GM19372 (cell line): ENCODE measurements at regions not wholly inside any gene's neighbourhood (a gene's known extent, or its start where the extent isn't known, plus 50 kb on each side); places are given as distances from the start of the nearest gene placed in this dataset.

Experiments used
- ATAC-seq: cut with Tn5 transposase; IDR thresholded peaks from one replicate; pipeline ENCODE4 v1.9.1; 2021; ENCODE audit warnings: mild to moderate bottlenecking, low read depth, moderate library complexity; ENCODE audit not compliant: unreplicated experiment

DNA sequence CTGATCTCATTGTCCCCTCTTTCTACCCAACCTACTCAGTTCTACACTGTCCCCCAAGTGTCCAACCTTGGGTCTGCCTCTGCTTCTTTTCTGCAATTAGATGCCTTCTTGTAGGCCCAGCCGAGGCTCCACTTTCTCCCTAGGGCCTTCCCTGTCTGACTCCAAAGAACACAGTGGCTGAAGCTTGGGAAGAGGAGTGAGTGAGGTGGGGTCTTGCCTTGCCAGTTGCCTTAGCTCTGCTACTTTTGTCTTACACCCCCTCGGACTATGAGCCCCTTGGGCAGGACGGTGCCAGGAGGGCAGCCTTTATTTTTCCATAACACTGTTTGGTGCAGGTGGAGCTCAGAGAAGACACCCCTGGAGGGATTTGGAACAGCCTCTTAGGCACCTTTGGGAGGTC lies 345.1 kb downstream of the CYP26B1 start:
- no peak for ATAC-seq

DNA sequence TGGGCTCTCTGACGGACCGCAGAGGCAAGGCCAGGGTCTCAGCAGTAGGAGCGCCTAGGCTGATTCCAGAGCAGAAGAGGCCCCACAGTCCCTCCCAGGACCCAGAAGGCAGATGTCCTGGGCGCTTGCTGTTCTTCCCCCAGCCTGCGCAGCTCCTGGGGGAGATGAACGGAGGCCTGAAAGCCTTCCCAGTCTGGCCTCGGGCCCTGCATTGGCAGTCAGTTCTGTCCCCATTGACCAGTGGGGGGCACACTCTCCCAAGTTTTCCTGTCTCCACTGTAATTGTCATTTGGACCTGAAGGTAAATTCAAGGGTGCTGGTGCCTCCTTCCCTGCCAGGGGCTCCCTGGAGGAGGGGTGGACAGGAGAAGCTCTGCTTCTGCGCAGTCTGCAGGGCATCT lies 345.7 kb downstream of the CYP26B1 start:
- no peak for ATAC-seq

DNA sequence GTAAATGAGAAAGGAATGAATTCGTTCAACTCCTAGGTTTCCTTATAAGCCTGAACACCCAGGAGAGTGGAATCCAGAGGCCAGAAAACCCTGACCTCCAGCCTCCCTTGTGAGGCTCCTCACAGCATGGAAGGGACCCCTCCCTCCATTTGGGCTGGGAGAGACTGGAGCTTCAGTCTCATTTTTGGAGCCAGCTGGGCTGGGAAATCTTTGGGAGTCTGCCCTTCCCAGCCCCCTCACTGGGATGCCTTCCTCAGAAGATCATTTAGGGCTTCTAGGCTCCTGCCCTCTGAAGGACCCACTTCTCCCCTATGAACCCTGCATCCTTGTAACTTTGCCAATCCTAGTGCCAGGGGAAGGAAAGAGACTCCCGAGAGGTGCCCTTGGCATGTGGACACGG lies 346.1 kb downstream of the CYP26B1 start:
- ATAC-seq: no peak

DNA sequence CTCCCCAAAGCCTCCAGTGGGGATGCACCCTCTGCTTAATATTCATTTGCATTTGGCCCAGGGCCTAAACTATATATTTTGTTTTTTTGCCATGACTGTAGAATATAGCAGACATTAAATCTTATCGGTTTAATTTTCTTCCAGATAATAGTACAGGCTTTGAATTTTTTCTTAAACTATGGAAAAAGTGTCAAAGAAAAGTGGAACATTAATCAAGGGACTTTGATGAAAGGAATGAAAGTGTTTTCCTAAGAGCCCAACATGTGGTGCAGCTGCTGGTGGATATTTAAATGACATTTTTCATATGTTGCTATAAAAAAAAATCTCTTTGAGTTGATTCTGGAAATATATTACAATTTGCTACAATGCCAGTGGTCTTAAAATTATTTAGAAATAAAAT lies 346.8 kb downstream of the CYP26B1 start:
- ATAC-seq: no peak

DNA sequence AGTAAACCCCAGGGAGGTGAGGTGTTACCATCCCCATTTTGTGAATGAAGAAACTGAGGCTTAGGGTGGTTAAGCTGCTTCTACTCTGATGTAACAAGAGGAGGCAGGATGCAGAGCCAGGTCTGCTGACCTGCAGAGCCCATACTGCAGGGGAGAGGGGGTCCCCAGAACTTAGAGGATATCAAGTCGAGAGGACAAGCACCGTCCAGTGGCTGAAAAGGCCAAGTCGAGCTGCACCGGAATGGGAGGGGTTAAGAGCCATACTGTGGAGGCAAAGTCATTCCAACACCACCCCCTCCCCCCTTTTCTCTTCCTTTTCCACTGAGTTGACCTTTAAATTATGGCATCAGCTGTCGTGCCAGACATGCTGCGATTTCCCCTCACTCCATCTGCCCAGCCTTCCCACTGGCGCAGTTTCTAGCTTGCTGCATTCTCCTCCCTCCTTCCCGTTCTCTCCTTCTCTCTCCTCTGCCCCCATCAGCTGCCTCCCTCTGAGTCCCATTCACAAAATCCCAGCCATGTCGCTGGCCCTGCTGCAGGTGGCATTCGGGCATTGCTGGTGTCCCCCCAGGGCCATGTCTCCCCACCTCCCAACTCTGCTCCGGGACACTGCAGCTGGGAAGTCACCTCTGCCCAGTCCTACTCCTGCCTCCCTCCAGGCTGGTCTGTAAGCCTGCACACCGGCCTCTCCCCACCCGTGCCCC lies 346.9 kb downstream of the DYSF start:
- no peak for ATAC-seq

DNA sequence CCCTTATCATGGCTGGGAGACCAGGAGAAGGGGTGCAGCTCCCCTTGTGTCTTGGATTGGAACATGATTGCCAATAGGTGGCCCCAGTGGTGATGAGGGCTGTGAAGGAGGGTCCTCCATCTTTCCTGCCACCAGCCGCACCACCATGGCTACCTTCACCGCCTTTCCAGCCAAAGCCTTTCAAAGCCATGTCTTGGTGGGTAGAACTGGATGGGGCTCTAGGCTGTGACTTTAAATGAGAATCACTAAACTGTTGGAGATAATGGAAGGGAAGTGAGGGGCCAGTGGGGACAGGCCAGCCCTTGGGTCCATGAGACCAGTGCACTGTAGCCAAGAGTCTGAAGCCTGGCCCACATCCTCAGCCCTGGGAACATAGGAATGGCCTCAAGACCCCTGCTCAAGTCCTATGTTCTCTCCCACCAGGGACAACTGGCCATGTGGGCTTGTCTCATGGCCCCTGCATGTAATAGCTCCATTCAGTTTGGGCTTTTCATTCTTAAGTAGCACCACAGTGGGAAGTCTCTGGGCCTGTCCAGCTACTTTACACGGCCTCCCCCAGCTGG lies 345.7 kb downstream of the DYSF start:
- no peak for ATAC-seq

DNA sequence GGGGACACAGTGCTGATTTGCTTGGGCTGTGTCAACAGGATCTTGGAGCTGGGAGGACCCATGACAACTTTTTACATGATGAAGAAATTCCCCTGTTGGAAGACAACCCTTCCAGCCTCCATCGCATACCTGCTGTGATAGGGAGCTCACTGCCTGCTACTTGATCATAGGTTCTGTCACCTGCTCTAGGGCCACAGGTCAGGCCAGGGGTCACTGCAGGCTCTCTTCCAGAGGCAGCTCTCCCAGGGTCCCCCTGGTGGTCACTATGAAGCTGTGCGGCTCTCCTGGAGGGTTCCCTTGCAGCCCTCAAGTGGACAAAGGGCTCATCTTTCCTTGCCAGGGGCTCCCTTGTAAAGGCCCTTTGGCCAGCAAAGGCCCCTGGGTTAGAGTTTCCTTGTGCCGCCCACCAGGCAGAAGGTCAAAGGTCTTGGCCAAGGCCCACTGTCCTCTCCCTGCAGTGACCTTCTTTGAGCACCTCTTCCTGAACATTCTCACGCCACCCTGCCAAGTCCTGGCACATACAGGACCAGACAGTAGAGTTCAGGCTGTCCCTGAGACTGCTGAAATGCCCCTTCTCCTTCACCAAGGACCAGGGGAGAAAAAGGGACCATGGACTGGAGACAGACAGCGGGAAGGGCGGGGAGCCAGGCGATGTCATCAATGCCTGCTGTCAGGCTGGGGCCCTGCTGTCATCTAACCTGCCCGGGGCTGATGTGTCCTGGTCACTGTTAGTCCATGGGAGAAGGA lies 345.1 kb downstream of the DYSF start:
- no peak for ATAC-seq

DNA sequence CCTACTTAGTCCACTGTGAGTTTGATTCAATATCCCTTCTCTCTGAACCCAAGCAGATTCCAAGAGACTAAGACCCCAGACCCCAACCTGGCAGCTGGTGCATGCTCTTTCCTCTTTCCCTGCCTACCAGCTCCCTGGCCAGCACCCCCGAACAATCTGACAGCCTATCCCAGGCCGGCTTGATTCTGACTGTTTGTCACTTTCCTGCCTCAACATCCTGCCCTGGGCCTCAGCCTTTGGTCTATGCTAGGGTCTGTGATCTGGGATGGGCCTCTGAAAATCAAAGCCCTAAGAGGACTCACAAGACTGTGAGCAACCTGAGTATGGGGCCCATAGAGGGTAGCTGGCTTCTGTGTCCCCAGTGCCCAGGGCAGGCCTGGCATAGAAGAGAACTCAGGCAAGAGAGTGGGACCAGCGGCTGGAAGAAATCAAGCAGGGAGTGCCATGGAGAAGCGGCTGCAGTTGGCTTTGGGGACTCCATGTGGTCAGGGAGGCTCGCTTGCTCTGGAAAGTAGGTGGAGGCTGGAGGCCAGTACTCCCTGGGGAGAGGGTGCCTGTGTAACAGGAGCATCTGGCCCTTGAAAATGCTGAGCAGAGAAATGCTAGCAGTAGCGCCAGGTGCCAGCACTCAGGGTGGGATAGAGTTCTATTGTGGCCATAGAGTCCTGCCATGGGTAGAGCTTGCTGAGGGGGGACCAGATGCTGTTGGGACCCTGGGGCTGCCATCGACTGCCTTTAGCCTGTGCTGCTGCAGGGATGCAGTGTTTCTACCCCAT lies 343.9 kb downstream of the DYSF start:
- ATAC-seq: no peak

DNA sequence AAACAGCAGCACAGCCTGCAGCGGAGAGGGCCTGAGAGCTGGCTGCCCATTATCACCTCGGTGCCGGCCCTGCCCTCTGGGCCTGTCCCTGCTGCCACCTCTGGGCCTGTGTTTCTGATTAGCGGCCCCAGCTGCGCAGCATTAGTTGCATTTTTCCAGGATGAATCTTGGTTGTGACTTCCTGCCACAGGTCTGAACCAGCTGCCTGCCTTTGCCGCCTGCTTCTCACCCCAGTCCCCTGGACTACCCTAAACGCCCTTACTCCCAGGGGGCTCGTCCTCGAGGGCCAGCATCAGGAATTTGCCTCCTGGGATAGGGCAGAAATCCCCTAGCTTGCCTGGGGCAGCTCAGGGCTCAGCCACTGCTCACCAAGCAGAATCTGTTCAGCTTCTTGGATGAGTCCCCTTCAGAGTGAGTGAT lies 342.8 kb downstream of the DYSF start:
- ATAC-seq: no peak

DNA sequence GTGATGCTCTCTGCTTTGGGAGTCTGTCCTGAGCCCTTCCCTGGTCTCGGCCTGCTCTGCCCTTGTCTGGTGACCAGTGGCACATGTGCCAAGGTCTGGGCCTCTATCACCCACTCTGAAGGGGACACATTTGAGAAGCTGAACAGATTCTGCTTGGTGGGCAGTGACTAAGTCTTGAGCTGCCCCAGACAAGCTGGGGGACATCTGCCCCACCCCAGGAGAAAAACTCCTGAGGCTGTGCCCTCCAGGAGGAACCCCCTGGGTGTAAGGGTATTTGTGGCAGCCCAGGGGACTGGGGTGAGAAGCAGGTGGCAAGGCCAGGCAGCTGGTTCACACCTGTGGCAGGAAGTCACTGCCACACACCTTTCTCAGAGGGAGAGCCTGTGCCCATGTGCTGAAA lies 342.1 kb downstream of the DYSF start:
- ATAC-seq: no peak

DNA sequence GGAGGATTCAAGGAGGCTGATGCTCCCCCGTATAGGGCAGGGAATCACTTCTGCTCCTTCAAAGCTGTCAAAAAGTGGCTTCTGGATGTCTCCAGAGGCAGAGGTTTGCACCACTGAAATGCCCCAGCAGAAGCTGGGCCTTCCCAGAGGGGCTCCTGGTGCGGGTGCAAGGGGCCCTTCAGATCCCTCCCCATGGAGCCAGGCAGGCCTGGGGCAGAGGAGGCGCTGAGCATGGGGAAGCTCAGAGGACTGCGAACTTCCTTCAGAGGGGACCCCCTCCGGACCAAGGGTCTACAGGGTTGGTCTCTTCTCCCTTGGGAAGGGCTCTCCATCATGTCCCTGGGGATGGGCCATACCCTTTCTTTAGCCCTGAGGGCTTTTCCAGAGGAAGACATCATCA lies 341.2 kb downstream of the DYSF start:
- ATAC-seq: no peak

DNA sequence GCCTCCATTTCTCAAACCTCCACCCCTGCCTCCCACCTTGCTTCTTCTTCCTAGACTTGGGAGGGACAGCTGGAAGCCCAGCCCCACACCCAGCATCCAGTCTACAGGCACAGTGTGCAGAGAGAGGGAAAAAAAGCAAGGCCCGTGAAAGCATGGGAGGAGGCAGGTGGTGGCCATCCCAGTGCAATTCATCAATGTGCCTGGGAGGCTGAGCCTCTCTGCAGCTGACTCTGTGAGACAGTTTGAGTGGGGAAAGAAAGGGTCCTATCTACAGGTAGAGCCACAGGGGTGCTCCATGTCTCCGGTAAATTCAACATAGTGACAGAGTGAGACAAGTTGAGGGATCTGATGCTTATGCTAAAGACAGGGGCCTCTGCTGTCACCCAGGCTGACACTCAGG lies 340.6 kb downstream of the DYSF start:
- no peak for ATAC-seq

DNA sequence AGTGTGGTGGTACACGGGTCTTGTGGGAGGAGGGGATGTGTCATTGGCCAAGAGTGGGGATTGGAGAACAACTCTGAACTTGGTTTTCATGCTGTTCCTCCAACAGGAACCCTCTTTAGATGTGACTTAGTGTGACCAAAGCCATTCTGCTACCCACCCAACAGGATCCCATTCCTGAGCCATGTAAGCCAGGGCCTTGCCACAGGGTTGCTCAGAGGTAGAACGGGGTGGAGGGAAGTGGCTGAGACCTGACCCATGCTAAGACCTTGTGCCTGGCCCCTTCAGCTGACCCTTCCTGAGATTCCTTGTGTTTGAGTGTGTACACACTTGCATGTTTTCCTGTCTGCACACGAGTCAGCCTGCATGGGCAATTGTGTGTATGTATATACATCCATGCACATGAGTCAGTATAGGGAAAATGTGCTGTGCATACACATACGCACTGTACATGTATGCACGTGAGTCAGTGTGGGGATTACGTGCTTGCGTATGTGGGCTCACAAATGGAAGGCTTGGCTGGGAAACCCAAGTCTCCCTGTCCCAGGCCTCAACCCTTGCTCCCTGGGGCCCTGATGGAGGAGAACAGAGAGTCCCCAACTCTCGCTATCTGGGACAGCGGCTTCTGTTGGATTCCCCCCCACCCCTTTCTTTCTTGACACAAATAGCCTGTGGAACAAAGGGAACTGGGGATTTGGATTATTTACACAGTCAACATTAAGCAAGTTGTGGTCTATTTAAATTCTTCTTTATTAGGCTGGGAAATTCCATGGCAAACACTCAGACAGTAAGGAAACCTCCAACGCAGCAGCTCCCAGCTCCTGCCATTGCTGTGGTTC lies 339.8 kb downstream of the DYSF start:
- ATAC-seq: no peak

DNA sequence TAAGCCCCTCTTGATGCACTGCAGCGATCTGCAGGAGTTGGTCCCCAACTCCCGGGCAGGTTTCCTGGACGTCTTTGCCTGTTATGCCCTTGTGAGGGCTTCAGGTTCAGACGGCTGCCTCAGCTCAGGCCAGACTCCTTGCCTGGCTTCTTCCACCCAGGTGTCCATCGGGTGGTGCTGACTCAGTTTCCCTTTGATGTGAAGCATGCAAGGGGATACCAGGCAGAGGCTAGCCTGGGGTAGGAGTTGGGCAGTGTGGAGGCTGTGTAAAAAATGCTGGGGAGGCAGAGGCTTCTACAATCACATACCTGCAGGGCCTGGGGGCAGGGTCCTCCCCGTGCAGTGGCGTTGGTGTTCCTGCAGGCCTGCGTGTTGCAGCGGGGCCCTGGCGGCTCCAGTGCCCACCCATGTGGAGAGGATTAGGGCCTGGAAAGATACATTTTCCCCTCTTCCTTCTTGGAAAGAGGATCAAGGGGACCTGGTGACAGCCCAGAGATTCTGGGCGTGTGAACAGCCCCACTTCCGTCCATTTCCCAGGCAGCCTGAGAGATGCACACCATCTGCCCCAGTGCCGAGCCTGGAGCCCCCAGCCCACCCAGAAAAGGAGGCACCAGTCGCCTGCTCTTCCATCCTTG lies 338.3 kb downstream of the DYSF start:
- ATAC-seq: no peak

DNA sequence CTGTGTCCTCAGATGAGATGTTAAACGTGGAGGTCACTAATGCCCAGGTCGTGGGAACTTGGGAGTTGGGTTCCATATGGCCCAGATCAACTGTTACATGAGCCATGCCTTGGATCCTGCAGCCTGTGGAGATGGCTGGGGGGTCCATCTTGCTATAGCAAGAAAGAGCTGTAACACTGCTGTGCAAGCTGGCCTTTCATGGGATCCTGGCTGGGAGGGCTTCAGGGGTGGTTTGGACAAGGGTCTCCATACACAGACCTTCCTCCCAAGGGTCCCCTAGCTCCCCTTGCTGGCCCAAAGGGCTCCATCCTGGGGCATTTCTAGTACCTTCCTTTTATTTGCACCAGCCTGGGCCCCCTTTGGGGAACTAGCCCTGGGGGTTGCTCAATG lies 337.7 kb downstream of the DYSF start:
- no peak for ATAC-seq

DNA sequence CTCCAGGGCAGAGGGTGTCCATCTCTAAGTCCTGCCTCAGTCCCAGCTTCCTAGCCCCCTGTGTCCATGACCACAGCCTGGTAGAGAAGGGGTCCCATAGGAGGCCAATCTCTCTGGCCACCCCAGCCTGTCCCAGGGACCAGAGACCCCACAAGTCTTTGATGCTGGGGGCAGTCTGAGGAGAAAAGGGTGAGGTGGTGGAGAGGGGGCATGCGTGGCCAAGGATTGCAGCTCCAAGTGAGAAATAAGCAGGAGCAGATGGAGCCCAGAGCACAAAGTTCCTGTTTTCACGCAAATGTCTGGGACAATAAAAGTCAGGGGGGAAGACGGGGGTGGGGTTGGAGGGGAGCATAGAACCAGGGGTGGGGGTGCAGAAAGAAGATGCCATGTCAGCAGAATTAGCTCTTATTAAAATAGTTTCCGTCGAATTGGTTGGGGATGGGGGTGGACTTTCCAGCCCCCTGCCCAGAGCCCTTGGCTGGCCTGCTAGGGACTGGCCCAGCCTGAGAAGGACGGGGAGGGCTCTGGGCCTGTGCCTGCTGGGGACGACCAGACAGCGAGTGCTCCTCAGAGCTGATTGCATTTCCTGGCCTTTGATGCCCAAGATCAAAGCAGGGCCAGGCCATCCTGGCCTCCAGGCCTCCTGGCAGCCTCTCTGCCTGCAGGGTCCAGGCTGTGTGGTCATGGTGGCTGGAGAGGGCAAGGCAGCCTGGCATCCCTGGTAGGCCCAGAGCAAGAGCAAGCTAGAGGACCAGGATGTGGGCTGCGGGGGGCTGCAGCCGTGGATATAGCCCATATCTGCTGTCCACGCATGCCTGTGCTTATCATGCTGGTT lies 337.1 kb downstream of the DYSF start:
- ATAC-seq: no peak

DNA sequence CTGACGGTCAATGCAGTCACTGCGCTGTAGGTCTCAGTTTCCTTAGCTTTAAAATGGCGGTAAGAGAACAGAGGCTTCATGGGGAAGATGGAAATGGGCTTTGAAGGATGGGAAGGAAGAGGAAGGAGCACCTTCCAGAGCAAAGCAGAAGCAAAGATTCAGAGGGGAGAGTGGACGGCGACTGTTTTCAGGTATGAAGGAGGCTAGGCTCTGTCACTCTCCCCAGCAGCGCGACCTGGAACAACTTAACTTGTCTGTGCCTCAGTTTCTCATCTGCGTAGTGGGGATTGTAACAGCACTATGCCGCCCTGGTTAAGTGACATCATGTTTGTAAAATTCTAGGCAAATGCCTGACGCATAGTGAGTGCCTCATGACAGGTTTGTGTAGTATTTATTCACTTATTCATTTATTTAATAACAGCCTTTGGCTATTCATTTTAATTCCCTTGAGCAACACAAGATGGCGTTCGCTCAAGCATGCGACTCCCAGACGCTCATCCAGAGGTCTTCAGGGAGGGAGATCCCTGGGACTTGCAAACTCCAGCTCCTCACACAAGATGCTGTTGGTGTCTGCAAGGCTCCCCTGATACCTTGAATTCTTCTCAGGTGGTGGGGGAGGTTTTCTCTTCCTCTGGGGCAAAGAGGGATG lies 336.3 kb downstream of the DYSF start:
- no peak for ATAC-seq

DNA sequence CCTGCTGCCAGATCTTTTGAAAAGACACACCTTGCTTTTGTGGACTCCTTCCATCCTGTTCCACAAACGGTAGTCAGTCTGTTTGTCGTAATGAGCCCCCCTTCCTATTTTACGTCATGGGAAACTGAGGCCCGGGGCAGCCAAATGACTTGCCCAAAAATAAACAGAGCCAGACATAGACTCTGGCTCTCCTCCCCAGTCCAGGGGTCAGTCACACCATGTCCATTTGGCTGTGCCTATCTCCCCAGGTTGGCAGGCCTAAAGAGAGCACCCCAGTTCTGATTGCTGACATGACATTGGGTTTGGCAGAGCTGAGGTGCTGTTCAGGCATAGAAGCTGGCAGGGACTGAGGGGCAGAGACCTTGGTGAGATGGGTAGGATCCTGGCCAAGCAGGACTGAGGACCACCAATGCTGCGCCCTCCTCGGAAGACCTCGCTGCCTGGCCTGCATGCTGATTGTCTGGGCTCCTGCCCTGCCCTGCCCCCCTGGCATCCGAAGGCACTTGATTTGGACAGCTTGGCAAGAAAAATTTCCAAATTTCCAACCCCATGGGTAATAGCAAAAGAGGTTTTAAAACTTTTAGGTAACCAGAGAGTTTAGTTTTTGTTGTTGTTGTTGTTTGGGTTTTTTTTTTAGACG lies 335.4 kb downstream of the DYSF start:
- ATAC-seq: no peak
